GM21576 (cell line): ENCODE measurements at regions not wholly inside any gene's neighbourhood (a gene's known extent, or its start where the extent isn't known, plus 50 kb on each side); places are given as distances from the start of the nearest gene placed in this dataset.

Experiments
- ATAC-seq: cut with Tn5 transposase; IDR thresholded peaks from one replicate; pipeline ENCODE4 v1.9.1; 2021; ENCODE audit warnings: mild to moderate bottlenecking, moderate library complexity; ENCODE audit not compliant: unreplicated experiment

DNA sequence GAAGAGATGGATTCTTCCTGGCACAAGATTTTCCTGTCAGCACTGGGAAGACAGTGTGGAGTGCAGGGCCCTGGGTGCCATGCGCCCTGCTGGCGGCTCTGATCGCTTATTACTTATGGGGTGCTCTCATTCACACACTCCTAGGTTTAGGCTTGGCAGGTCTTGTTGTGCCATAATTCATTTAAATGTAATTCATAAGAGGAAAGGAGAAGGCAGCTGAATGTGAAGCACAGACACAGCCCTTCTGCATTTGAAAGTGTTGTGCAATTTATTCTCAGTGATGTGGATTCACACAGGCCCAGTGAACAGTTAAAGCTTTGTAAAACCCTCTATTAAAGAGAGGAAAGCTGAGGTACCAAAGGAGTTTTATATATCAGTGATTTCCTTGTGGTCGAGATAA is 249.7 kb downstream of the C4orf33 start:
- no peak for ATAC-seq

DNA sequence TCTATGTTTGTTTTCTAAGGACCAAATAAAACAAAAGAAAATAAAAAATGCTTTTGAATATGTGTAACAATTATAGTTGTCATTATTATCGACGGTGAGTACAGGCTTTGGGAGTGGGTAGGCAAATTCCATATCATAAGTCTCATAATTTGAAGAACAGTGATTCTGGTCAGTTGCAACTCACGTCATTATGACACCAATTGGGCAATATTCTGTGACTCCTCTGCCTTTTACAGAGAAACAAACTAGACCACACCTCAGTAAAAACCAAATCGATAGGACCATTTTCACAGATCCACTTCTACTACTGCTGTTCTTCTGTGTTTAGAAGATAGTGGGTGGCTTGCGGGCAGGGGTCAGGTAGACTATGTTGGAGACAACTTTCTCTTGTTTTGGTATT is 250.1 kb downstream of the C4orf33 start:
- ATAC-seq = no peak

DNA sequence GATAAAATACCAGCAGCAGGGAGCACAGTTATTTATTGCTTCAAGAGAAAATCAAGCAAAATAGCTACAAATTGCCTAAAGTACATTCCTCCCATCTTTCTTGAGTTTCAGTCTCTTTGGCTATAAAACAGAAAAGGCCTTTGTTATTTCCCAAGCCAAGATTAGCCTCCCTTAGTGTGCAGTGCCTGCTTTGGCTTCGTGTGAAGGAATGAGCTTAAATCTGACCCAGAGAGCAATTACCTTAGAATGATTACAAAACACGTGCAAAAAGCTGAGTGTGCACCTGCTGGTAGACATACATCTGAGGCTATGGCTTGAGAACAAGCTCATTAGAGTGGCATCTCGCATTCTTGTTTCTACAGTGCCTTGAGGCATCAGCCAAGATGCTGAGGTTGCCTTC is 250.8 kb downstream of the C4orf33 start:
- no peak for ATAC-seq

DNA sequence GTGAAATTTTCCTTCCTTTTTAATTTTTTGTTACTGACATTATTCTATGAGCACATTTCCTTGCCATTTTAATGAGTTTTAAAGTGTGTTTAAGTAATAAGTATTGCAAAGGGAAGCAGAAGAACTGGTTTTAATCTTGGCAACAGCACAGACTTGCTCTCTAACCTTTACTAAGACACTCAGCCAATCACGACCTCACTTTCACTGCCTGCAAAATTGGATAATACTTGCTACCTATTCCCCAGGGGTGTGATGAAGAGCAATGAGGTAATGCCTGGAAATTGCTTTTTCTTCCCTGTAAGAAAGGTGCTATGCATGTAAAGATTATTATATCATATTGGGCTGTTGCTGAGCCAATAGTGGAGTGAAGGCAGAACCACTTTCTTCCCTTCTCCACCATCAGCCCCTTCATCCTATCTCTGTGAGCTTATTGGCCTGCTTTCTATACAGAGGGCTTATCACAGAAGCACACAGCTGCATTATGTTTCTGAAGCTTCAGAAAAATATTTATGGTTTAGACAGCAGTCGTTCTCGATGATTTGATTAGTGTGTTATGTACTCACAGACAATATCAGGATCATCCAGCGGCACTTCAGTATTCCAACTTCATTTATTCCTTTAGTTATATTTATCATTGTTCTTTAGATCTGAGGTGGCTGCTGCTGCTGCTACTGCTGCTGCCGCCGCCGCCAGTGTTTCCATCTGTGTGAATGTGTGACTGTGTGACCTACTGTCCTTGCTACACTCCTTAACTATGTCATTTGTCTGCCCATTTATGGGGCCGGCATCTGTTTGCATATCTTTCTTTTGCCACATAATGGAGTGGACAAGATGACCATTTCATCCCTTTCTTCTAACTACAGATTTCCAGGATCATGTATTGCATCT is 255.1 kb downstream of the C4orf33 start:
- ATAC-seq = no peak

DNA sequence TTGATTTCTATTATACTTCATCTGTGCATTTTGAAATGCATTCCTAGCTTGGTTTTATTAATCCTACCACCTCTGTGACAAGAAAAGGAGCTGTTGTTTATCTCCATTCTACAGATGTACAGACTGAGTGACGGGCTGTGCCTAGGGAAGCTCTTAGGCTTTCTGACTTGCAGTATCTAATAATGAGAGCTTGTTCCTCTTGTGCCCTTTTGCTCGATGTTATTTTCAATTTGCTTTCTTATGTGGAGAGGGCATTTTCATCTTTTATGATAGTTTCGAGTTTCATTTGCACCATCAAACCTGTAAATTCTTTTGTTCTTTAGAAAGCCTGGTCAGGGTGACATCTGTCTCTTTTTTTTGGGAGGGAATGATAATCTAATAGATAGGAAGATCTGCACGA is 256.5 kb downstream of the C4orf33 start:
- no peak for ATAC-seq

DNA sequence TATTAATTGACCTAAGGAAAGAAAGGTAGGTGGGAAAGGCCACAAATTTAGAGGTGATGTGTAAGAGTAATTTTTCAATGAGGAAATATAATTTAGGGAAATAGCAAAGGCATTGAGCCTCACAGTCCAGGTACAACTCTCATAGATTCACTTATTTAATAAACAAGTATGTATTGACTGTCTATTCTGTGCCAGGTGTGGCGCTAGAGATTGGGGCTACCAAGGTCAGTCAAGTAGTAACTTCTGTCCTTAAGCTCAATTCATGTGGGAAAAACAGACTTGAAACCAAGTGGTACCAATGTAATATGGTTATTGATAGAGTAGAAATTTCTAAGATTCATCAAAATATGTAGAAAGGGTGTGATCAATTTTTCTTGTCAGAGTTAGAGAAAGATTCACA is 257.5 kb downstream of the C4orf33 start:
- no peak for ATAC-seq

DNA sequence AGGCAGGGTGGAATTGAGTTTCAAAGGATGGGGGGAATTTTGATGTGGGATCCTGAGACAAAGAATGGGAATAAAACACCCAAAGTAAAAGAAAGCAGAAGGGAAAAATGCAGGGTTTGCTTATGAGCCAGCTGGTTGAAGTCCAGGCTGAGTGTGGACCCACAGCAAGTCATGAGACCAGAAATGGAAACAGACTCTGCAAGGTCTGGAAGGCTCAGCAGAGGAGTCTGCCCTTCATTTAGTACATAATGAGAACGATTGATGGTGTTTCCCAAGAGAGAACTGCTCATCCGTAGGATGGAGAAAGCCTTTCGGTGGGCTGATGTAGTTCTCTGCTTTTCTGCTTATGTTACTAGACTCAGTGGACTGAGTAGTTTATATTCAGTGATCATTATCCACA is 259.1 kb downstream of the C4orf33 start:
- ATAC-seq = no peak

DNA sequence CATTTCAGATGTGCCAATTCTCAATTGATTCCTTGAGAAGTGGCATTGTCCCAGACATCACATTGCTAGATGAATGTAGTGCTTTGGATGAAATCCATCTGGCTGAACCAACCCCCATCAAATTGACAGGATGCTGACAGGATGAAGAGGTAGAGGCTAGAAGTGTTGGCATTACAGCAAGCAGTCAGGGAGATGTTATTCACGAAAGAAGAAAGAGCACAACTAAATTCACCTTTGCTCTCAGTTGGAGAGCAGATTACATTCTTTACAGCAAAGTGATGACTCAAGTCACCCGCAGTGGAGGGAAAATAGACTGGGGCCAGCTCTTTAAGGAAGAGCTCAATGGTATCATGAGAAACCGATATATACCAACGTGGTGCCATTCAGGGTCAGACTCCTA is 259.6 kb downstream of the C4orf33 start:
- no peak for ATAC-seq

DNA sequence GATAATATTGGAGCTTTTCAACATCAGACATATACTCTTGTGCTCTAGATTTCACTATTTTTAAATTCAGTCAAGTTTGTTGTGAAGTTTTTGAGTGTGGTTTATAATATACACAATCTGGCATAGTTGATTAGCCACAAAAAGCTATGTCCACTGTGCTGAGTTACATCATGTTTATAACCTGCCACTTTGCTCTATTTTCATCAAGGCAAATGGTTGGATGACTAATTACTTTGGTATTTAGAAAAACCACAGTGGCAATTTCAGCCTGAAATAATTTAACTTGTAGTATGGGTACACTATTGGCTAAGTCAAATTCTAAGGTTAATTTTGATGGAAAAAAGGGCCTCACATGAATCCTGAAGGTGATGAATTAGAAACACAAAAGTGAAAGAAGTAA is 262.6 kb downstream of the C4orf33 start:
- no peak for ATAC-seq

DNA sequence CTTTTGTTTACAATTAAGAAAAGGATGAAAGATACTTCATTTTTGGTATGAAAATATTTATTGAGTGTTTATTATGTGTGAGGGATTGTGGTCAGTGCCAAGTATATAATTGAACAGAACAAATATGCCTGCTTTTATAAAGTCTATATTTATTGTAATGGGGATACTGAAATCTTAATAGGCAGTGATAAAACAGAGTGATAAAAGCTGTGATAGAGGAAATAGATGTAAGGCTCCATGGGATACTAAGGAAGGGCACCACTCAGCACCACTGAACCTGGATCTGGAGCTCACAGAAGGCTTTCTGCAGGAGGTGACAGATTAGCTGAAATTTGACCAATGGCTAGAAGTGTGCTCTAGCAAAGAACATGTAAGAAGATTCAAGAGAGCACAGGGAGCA is 263.5 kb downstream of the C4orf33 start:
- ATAC-seq = no peak

DNA sequence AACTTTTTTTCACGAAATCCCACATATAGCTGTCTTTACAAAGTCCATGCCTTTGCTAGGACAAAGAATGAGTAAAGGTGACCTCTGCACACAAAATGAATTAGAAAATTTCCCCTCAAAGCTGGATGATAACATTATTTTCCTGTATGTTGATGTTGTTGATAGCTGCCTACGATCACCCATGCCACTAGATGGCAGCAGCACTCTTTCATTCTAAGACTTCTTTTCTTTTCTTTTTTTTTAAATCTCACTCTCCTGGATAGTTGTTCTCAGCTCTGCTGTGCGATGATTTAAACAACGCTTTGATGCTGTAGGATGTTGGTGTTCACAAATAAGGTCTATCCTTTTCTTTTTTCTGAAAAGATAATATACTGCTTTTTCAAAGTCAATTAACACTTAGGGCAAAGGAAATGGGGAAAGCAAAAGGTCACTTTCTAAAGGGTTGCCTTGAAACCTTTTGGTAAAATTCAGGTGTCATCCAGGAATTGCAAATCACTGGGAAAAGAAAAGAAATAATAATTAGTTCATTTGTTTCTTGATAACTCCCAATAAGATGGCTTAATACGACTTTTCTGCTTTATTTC is 266.8 kb downstream of the C4orf33 start:
- peak; percentile 81 for ATAC-seq

DNA sequence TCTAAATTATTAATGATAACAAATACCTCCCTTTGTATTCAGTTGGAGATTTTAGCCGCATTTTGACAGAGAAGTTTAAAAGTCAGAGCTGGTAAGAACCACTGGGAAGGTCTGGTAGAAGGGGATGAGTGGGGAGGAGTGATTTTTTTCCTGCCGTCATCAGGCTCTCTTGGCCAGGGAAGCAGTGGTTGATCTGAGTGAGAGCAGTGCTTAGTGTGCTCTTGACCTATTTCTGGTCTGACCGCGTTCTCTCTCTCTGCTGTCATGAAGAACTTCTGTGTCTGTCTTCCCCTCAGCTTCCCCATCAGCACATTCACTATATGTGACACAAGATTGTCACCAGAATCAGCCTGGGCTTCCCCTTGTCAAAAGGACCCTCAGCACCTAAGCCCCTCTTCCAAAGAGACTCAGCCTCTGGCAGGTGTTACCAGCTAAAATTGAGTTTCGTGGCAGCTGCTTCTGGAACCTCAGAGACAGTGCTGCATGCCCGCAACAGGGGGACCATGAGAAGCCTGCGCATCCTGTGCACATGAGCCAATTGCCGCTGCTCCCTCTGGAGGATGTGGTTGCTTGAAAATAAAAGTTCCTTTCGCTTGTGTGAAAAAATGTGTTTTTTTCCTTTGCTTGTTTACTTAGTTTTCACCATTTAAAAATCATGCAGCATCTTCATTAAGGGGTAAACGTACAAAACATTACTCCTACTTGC is 268.9 kb downstream of the C4orf33 start:
- ATAC-seq = no peak

DNA sequence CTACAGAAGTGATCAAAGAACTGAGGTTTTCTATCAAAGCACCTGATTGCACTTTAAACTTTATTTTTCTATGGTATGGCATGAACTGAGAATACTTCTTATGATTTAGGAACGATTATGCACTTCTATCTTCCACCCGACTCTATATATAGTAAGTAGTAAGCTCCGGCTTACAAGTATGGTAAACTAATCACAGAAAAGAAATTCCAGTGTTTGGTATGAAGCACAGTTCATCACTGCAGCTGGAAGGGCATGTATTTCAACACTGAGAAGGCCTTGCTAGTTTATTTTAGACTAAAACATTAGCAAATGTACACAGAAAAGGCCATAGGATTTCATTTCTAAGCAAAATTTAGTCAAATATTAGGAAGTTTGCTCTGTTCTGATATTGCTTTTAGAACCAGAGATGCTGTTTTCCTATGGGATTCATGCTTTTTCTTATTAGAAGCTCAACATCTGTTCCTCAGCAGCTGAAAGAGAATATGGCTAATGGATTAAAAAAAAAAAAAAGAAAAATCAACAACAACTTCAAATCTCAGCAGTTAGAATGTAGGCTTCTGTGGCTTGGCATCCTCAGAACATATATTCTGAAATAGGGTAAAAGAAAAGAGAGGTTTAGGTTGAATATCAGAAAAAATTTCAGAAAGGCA is 273.5 kb downstream of the C4orf33 start:
- ATAC-seq = no peak

DNA sequence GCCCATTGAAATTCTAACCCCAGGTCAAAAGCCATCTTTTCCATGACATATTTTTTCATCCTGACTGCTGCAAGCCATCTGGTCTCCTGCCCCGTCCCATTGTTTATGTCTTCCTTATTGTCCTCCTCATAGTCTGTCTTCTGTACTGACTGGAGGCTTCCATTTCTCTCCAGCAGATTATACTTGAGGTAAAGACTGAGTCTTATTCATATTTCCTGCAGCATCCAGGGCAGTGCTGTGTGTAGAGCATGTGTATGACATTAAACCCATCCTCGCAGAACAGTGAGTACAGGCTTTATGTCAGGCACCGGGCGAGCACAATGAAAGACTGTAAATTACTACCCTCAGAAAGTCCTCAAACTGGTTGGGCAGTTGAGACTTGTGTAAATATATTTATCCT is 275.1 kb downstream of the C4orf33 start:
- no peak for ATAC-seq

DNA sequence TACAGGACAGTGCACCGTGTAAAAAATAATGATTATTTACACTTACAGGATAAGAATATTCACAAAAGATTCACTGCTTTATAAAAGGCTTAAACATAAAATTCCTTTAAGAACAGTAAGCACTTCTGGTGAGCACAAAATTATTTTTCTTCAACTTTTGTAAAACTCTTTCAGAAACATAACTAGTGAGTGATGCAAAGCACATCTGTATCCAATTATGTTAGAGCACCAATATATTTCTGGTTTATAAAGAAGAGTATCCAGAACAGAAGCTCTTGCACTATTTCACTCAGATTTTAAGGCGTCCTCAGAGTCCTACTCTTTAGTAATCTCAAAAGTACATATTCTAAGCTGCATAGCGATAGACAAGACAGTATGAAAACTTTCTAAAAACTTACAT is 276.0 kb downstream of the C4orf33 start:
- no peak for ATAC-seq

DNA sequence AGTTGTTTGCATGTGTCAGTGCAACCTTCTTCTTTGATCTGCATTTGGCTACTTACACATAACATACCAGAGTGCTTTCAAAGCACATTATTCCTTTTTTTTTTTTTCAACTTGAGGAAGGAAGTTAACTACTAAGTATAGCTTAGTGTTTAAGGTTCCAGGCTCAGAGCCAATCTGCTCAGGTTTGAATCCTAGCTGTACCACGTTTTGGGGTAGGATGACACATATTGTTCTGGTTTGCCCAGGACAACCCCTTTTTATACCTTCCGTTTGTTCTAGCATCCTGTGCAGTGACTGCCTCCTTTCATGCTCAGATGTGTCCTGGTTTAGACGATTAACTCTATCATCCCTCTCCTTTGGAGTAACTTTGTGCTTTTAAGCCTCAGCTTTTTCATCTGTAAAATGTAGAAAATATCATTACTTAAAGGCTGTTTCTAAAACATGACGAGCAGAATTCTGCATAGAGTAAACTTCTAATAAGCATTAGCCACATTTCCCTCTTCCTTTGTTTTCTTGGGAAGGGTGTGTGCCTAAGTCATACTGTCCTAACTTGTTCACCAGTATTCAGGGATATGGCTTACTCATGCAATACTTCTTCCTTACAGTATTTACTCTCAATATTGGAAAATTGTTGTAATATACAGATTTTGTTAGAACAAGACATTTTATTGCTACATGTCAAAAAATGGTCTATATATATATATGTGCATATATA is 281.3 kb downstream of the C4orf33 start:
- ATAC-seq = no peak

DNA sequence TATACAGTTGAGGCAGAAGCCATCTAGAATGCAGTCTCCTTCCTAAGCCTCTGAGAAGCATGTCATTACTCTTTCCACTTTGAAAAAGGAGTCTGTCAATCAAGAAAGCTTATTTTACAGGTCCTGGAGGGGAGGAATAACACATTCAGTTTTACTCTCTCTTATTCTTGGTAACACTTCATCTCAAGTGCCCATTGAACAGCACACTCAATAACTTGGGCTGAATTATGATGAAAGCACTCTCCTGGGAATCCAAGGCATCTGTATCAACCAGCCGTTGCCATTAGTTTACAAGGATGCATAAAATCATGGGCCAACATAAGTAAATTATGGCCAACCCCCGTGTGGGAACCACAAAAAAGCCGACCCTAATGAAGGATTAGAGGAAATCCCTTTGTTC is 282.4 kb downstream of the C4orf33 start:
- ATAC-seq = no peak

DNA sequence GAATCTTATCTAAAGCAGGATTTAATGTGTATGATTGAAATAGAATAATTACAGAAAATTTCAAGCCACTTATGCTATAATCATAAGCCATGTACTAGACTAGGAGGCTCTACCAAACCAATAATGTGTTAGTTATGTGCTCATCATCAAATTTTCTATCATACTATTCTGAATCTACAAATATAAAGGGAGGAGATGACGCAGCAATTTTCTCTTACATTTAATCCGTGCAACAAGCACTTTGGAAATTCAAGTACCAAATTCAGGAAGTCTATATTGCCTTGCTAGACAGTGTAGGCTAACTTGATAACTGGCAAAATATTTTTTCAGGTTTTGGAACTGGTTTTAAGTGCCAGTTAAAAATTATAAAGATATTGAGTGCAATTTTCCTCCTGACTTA is 283.5 kb downstream of the C4orf33 start:
- ATAC-seq = no peak

DNA sequence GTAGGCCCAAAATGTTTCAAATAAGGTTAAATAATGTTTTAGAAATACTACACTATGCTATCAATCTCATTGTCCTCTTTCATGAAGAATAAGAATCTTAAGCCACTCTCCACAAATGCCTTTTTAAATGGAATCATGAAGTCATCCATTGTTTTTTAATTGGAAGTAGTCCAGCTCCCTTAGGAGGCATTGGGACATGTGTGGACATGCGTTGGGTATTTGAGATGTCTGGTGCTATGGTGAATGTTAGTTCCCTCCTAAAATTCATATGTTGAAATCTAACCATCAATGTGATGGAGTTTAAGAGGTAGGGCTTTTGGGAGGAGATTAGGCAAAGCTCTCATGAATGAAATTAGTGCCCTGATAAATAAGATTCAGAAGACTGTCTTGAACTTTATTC is 289.0 kb downstream of the C4orf33 start:
- ATAC-seq = no peak

DNA sequence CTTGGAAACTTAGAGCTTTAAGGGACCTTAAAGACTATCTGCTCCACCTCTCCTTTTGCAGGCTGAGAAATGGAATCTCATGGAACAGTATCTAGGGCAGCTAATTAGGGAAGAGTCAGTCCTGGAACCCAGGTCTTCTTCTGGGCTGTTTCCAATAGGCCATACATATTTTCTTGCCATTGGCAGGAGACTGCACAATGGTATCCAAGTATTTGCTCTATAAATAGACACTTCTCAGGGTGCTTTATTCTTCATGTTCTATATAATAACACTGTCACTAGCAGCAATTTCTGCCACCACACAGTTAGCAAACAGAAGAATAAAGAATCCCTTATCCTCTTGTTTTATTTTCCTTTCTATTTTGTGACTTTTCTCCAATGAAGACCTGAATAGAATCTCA is 291.7 kb downstream of the C4orf33 start:
- ATAC-seq = no peak

DNA sequence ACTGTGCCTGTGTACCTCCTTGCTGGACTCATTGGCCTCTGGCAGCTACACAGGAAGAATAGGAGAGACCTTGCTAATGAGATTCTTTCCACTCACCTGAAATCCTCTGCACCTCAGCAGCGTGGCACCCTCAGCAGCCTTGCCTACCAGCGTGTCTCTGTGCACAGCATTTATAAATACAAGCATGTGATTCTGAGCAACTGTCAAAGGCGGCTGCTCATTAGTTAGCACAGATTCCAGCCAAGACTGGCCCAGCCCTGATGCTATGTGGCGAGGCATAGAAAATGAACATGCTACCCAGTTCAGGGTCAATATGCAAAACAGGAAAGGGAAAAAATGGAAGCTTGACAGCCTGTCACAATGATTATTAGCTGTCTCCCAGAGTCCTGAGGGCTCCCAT is 298.0 kb downstream of the C4orf33 start:
- ATAC-seq = no peak
